OCI-LY1 (cell line): ENCODE measurements at regions not wholly inside any gene's neighbourhood (a gene's known extent, or its start where the extent isn't known, plus 50 kb on each side); places are given as distances from the start of the nearest gene placed in this dataset.

Source experiments
- H2AFZ ChIP-seq: fragments of 200-600 bp; sonication (generic), shearing (Covaris generic); 2 replicates; pipeline ENCODE4 v1.6.0; 2014; ENCODE audit warnings: antibody characterized with exemption, mild to moderate bottlenecking, low read length
- H3F3A ChIP-seq: fragments of 200-600 bp; sonication (generic), shearing (Covaris generic); 2 replicates; pipeline ENCODE4 v1.6.0; 2014; ENCODE audit warnings: mild to moderate bottlenecking, antibody characterized with exemption, low read length, moderate library complexity; ENCODE audit not compliant: insufficient read depth
- H3K27ac ChIP-seq: fragments of 200-600 bp; sonication (generic); 2 replicates; pipeline ENCODE4 v1.5.1; 2014; ENCODE audit warnings: low read length, mixed run types, mild to moderate bottlenecking, low read depth; ENCODE audit not compliant: poor library complexity, severe bottlenecking
- H3K27me3 ChIP-seq: fragments of 200-600 bp; sonication (generic); 2 replicates; pipeline ENCODE4 v1.6.0; 2014; ENCODE audit warnings: antibody characterized with exemption, mild to moderate bottlenecking, low read length, moderate library complexity; ENCODE audit not compliant: insufficient read depth
- H3K36me3 ChIP-seq: fragments of 200-600 bp; sonication (generic); 2 replicates; pipeline ENCODE4 v1.6.1; 2014; ENCODE audit warnings: mild to moderate bottlenecking, antibody characterized with exemption, low read length, moderate library complexity, mixed read lengths; ENCODE audit not compliant: insufficient read depth
- H3K4me1 ChIP-seq: fragments of 200-600 bp; sonication (generic); 2 replicates; pipeline ENCODE4 v1.5.1; 2014; ENCODE audit warnings: mild to moderate bottlenecking, low read length, moderate library complexity; ENCODE audit not compliant: insufficient read depth, severe bottlenecking
- H3K4me2 ChIP-seq: fragments of 200-600 bp; sonication (generic), shearing (Covaris generic); 2 replicates; pipeline ENCODE4 v1.6.1; 2014; ENCODE audit warnings: low read length
- H3K4me3 ChIP-seq: fragments of 200-600 bp; sonication (generic); 2 replicates; pipeline ENCODE4 v1.5.1; 2014; ENCODE audit warnings: low read length, low read depth, mild to moderate bottlenecking, mixed read lengths; ENCODE audit not compliant: poor library complexity, severe bottlenecking
- H3K79me2 ChIP-seq: fragments of 200-600 bp; shearing (Covaris generic); 2 replicates; pipeline ENCODE4 v1.6.1; 2016; ENCODE audit warnings: mixed run types, low read length, mixed read lengths; ENCODE audit not compliant: insufficient read depth
- H3K9ac ChIP-seq: fragments of 200-600 bp; sonication (generic), shearing (Covaris generic); 2 replicates; pipeline ENCODE4 v1.6.1; 2014; ENCODE audit warnings: mild to moderate bottlenecking, low read length, mixed read lengths
- H3K9me2 ChIP-seq: fragments of 200-600 bp; sonication (generic), shearing (Covaris generic); 2 replicates; pipeline ENCODE4 v1.6.1; 2014; ENCODE audit warnings: low read depth, mild to moderate bottlenecking, low read length, mixed read lengths
- H3K9me3 ChIP-seq: fragments of 200-600 bp; shearing (Covaris generic); 2 replicates; pipeline ENCODE4 v1.6.1; 2014; ENCODE audit warnings: low read length, mixed read lengths
- H4K20me1 ChIP-seq: fragments of 200-600 bp; sonication (generic), shearing (Covaris generic); 2 replicates; pipeline ENCODE4 v1.6.0; 2016; ENCODE audit warnings: mild to moderate bottlenecking, low read length; ENCODE audit not compliant: insufficient read depth
- EZH2 ChIP-seq: fragments of 200-600 bp; sonication (generic), shearing (Covaris generic); IDR thresholded peaks from 2 replicates; pipeline ENCODE4 v1.8.0; 2017; ENCODE audit warnings: borderline replicate concordance, mixed run types, mild to moderate bottlenecking, antibody characterized with exemption, low read length, moderate library complexity, mixed read lengths
- TF ChIP-seq, protein P1 (sequence below): fragments of 200-600 bp; sonication (generic), shearing (Covaris generic); IDR thresholded peaks from 2 replicates; pipeline ENCODE4 v1.5.1; 2017; ENCODE audit warnings: mild to moderate bottlenecking, antibody characterized with exemption, low read length, moderate library complexity, mixed read lengths

- no peaks in the 10 kb centered on the region for H4K20me1 ChIP-seq
- no peak overlapping the region for H3K4me2 ChIP-seq
- H3K9me2 ChIP-seq: no peaks in the 10 kb centered on the region
- H3K9me3 ChIP-seq: no peaks in the 10 kb centered on the region
- H3F3A ChIP-seq: no peaks in the 10 kb centered on the region
- no peak overlapping the region for H3K27ac ChIP-seq
- H3K79me2 ChIP-seq: no peaks in the 10 kb centered on the region
- H3K9ac ChIP-seq: no peak overlapping the region
- H3K36me3 ChIP-seq: no peaks in the 10 kb centered on the region
- no peak overlapping the region for H2AFZ ChIP-seq
- H3K27me3 ChIP-seq: no peaks in the 10 kb centered on the region
- no peaks in the 10 kb centered on the region for H3K4me1 ChIP-seq
- no peak overlapping the region for H3K4me3 ChIP-seq
- TF ChIP-seq, protein P1, sequence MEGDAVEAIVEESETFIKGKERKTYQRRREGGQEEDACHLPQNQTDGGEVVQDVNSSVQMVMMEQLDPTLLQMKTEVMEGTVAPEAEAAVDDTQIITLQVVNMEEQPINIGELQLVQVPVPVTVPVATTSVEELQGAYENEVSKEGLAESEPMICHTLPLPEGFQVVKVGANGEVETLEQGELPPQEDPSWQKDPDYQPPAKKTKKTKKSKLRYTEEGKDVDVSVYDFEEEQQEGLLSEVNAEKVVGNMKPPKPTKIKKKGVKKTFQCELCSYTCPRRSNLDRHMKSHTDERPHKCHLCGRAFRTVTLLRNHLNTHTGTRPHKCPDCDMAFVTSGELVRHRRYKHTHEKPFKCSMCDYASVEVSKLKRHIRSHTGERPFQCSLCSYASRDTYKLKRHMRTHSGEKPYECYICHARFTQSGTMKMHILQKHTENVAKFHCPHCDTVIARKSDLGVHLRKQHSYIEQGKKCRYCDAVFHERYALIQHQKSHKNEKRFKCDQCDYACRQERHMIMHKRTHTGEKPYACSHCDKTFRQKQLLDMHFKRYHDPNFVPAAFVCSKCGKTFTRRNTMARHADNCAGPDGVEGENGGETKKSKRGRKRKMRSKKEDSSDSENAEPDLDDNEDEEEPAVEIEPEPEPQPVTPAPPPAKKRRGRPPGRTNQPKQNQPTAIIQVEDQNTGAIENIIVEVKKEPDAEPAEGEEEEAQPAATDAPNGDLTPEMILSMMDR: no peak
- TF ChIP-seq EZH2: no peak
Observed at GRCh38 chr2:195507447-195508138, 149.4 kb upstream of the SLC39A10 start.

GRCh38 chr2:195505701-195506100 is 151.3 kb upstream of the SLC39A10 start:
- Histone ChIP-seq H3K36me3 (no peaks in the 10 kb centered on the region), H4K20me1 (no peaks in the 10 kb centered on the region), H3K9me2 (no peaks in the 10 kb centered on the region), H2AFZ (no peak overlapping the region), H3K9ac (no peak overlapping the region), H3K4me2 (no peak overlapping the region), H3K4me3 (no peak overlapping the region), H3K27ac (no peak overlapping the region), H3K4me1 (no peaks in the 10 kb centered on the region), H3K9me3 (no peaks in the 10 kb centered on the region), H3K79me2 (no peaks in the 10 kb centered on the region), H3K27me3 (no peaks in the 10 kb centered on the region), H3F3A (no peaks in the 10 kb centered on the region)
- TF ChIP-seq, protein P1: no peak
- no peak for TF ChIP-seq EZH2

DNA sequence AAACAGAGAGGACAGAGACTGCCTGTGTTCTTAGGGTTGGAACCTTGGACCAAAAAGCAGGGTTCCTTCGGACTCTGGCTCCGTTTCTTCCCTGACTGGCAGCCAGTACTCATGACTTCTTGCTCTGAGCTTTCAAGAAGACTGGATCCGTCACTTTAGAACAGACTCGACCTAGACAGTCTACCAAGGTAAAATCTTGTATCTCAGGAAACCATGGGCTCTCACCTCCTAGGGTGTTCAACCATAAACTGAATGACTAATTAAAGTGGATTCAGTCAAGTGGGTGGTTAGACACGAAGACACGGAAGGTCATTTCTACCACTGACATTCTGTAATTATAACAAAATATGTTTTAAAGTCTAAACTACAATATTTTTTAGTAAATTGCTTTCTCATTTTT is 153.8 kb upstream of the SLC39A10 start:
- Histone ChIP-seq H3K9me3 (no peaks in the 10 kb centered on the region), H3K27me3 (no peaks in the 10 kb centered on the region), H3F3A (no peaks in the 10 kb centered on the region), H3K27ac (no peak overlapping the region), H2AFZ (no peak overlapping the region), H3K4me3 (no peak overlapping the region), H3K36me3 (no peaks in the 10 kb centered on the region), H3K4me2 (no peak overlapping the region), H3K9me2 (no peaks in the 10 kb centered on the region), H3K79me2 (no peaks in the 10 kb centered on the region), H4K20me1 (no peaks in the 10 kb centered on the region), H3K9ac (no peak overlapping the region), H3K4me1 (no peaks in the 10 kb centered on the region)
- no peak for TF ChIP-seq EZH2
- TF ChIP-seq, protein P1: no peak
